NCI-H1417 (cell line): ENCODE measurements at regions not wholly inside any gene's neighbourhood (a gene's known extent, or its start where the extent isn't known, plus 50 kb on each side); places are given as distances from the start of the nearest gene placed in this dataset.
A peak's percentile ranks its signal among the peaks of the same experiment; 100 is the strongest.
"Not testable (repeated sequence)": the region's sequence is repeated elsewhere in the genome, so short reads cannot be mapped to it uniquely, and the experiment has no call there.

Source experiments
- DNase-seq, 3 experiments: peaks; one replicate each; lab custom pipeline; 2025; lab: John Stamatoyannopoulos, UW

GRCh38 chr9:95785209-95785608 is 90.3 kb upstream of the ERCC6L2 start:
- no peak for DNase-seq

GRCh38 chr9:95784318-95784717 is 91.2 kb upstream of the ERCC6L2 start:
- DNase-seq: no peak

GRCh38 chr9:95783426-95783975 is 92.0 kb upstream of the ERCC6L2 start:
- no peak for DNase-seq

GRCh38 chr9:95780751-95781150 is 94.7 kb upstream of the ERCC6L2 start:
- DNase-seq: no peak

DNA sequence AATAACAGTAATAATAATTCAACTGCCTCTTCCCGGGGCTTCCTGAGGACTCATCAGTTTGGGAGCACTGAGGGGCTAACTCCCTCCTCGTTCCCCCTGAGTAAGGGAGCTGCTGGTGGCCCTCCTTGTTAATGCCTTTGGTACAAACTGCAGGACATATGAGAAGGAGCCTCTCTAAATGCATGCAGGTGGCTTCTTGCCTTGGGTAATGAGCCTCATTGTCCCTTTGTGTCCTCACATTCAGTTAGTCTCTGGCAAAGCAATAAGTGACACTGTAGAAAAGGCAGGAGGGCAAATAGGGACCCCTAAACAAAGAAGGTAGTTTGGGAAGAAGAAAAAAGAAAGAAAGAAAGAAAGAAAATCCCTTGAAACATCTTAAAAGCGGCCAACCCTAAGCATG is 95.4 kb upstream of the ERCC6L2 start:
- DNase-seq: no peak

- DNase-seq: not testable (repeated sequence)
Measured at GRCh38 chr9:95779597-95779996, 95.9 kb upstream of the ERCC6L2 start.

- DNase-seq: no peak
Measured at GRCh38 chr9:95778957-95779356, 96.5 kb upstream of the ERCC6L2 start.

- no peak for DNase-seq
Measured at GRCh38 chr9:95777136-95777535, 98.4 kb upstream of the ERCC6L2 start.

GRCh38 chr9:95776176-95776575 is 99.3 kb upstream of the ERCC6L2 start:
- DNase-seq: no peak

- DNase-seq: no peak
Measured at GRCh38 chr9:95775191-95775590, 100.3 kb upstream of the ERCC6L2 start.

DNA sequence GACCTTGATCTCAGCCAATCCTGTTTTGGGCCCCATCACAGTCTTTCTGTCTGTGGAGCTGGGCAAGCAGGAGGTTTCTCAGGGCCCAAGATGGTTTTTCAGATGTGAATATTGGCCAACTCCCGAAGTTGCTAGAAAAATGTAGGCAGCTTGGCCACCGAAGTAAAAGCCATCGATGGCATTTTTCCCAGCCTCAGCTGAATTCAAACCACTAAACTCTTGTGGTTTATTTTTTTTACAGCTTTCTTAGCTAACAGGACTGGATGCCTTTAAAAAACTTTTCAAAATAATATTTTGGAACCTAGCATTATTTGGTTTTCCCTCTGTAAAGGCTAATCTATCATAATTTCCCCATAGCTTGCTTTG is 102.5 kb upstream of the ERCC6L2 start:
- no peak for DNase-seq

- no peak for DNase-seq
Measured at GRCh38 chr9:95772320-95773052, 103.0 kb upstream of the ERCC6L2 start.

DNA sequence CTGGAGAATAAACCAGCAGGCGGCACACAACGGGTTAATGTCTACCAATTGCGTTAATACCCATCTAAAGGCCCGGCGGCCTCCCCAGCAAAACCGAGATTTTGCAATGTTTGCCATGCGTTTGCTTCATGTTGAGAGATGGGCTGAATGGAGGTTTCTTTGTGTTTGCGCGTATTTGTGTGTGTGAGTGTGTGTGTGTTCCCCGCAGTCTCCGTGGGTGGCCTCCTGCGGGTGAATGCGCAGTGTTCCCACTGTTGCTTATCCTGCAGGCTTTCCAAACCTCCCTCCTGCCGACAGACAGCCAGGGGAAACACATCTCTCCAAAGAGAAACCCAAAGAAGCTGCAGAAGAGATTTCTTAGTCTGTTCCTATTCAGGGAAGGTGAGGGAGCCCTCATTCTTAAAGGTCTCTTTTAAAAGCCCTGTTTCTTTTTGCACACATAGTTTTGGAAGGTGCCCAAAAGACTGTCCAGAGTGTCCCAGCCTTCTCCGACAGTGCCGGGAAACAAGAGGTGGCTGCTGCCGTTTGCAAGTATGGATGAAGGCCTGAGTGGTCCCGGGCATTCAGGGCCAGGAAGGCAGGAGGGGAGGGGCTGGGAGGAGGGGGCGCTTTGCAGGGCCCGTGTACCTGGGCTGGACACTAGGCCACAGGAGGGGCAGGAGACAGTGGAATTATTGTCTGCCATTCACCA is 103.8 kb upstream of the ERCC6L2 start:
- DNase-seq: peak in 2 of 3 experiments; percentile 16 to 45

- DNase-seq: no peak
Measured at GRCh38 chr9:95770653-95771131, 104.8 kb upstream of the ERCC6L2 start.

GRCh38 chr9:95769909-95770433 is 105.5 kb upstream of the ERCC6L2 start:
- no peak for DNase-seq

DNA sequence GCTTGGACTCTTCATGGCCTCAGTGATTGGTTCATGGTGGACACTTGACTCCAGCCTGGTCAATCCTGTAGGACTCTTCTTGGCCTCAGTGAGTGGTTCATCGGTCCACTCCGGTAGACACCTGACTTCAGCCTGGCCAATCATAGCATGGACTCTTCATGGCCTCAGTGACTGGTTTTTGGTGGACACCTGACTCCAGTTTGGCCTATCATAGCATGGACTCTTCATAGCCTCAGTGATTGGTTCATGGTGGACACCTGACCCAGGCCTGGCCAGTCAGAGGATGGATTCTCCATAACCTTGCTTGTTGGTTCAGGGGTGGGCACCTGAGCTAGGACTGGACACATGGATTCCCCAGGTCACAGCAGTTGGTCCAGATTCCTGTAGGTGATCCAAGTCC is 106.0 kb upstream of the ERCC6L2 start:
- no peak for DNase-seq

DNA sequence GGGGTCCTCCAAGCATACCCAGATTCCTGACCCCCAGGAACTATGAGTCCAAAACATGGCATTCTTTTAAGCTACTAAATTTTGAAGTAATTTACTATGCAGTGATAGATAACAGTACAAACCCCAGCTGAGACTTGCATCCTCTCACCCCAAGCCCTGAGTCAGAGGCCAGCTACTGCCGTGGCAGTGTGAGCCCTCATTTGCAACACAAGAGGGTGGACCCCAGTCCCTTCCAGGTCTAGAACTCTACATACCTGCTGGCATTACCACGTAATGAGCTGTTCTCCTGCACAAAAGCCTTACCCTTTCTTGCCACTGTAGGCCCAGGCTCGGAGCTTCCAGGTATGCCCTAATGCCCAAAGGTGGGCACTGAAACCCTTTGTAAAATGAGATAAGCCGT is 108.6 kb upstream of the ERCC6L2 start:
- DNase-seq: no peak

DNA sequence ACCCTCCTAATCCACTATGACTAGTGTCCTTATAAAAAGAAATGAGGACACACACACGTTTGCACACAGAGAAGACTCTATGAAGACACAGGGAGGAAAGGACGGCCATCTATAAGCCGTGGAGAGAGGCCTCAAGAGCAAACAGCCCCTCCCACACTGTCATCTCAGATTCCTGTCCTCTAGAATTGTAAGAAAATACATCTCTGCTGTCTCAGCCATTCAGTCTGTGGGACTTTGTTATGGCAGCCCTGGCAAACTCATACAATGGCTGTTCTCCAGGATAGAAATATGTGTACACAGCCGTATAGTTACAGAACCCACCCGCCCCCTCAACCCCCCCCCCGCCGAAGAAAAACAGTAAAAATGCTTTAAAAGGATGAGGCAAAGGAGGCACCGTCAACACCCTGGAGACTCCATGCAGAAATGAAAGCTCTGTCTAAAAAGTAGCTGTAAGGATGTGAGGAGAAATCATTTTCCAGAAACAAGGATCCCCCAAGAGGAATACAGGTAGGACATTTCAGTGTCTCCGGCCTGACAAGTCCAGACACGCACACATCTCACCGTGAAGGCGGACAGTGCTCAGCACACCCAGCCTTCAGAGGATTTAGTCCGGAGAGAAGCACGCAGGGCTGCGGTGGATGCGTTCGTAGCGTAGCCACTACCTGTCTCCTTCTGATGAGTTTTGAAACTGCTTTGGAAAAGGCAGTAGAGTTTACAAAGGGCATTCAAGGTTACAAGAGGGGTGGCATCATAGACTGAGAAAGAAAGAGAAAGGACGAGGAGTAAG is 110.8 kb upstream of the ERCC6L2 start:
- peak; percentile 49 to 88 (median 75) for DNase-seq

- DNase-seq: peak in 1 of 3 experiments; percentile 52
Measured at GRCh38 chr9:95763983-95764382, 111.5 kb upstream of the ERCC6L2 start.

DNA sequence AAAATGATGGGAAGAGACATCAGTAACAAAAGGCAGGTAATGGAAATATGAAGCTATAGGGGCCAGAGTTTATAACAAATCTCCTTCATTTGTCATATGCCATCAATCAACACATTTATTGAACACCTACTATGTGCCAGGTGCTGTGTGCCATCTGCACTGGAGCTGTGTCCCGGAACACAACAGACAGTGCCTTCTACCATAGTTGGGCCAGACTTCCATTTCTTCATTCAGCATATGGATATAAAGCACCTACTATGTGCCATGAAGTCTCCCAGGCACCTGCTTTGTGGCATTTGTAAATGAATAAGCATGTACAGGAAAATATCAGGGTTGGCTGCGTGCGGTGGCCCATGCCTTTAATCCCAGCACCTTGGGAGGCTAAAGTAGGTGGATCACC is 112.5 kb upstream of the ERCC6L2 start:
- no peak for DNase-seq

- DNase-seq: peak in 1 of 3 experiments; percentile 16
Measured at GRCh38 chr9:95762322-95762721, 113.2 kb upstream of the ERCC6L2 start.

DNA sequence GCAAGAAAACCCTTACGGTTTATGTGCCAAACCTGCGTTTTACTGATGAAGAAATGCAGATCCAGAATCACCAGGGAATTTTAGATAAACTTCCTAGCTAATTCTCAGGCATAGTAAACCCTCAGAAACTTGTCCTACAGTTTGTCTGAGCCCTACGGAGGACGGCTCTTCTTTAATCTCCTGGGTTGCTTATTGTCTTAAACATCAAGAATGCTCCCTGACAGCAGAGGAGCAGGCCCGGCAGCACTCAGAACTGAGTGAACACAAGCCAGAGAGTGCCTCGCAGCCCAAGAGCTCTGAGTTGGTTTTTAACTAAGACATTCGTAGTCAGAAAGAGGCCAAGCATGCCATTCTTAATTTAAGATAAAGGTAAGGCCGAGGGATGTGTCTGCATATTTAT is 114.7 kb upstream of the ERCC6L2 start:
- DNase-seq: no peak
